ENCODE measurements at regions not wholly inside any gene's neighbourhood (a gene's known extent, or its start where the extent isn't known, plus 50 kb on each side); places are given as distances from the start of the nearest gene placed in this dataset.

- H3K4me2 ChIP-seq (ENCODE audit: low read length): no peak overlapping the region
- no peaks in the 10 kb centered on the region for H4K20me1 ChIP-seq (ENCODE audit: insufficient read depth, low read length)
- H3K27me3 ChIP-seq (ENCODE audit: insufficient read depth, low read length): 0 out of 2 replicates have a peak, but pooled peaks cover 7% of the 10 kb centered on the region
- no peaks in the 10 kb centered on the region for H3K9me3 ChIP-seq (ENCODE audit: low read length)
- no peak overlapping the region for H2AFZ ChIP-seq (ENCODE audit: low read length)
- TF ChIP-seq CTCF (IDR thresholded peaks at IDR 0.05; ENCODE audit: low read length): no peak
- TF ChIP-seq EZH2 (IDR thresholded peaks at IDR 0.05; ENCODE audit: borderline replicate concordance, low read length): no peak
- H3K9me2 ChIP-seq (ENCODE audit: low read depth, low read length): no peaks in the 10 kb centered on the region
- no peaks in the 10 kb centered on the region for H3K4me1 ChIP-seq (ENCODE audit: insufficient read depth, low read length, severe bottlenecking)
- H3K79me2 ChIP-seq (ENCODE audit: insufficient read depth, low read length): no peaks in the 10 kb centered on the region
- H3K9ac ChIP-seq (ENCODE audit: low read length): no peak overlapping the region
- H3F3A ChIP-seq (ENCODE audit: insufficient read depth, low read length): no peaks in the 10 kb centered on the region
- H3K4me3 ChIP-seq (ENCODE audit: low read depth, low read length, poor library complexity, severe bottlenecking): no peak overlapping the region
- H3K27ac ChIP-seq (ENCODE audit: low read depth, low read length, poor library complexity, severe bottlenecking): no peak overlapping the region
- H3K36me3 ChIP-seq (ENCODE audit: insufficient read depth, low read length): no peaks in the 10 kb centered on the region
Observed at GRCh38 chr3:157920822-157921700, 185.2 kb downstream of the SHOX2 start.

GRCh38 chr3:157919319-157919887 is 186.8 kb downstream of the SHOX2 start:
- no peak for TF ChIP-seq EZH2 (IDR thresholded peaks at IDR 0.05; ENCODE audit: borderline replicate concordance, low read length)
- no peak for TF ChIP-seq CTCF (IDR thresholded peaks at IDR 0.05; ENCODE audit: low read length)
- H3K36me3 ChIP-seq (ENCODE audit: insufficient read depth, low read length): no peaks in the 10 kb centered on the region
- no peak overlapping the region for H3K4me2 ChIP-seq (ENCODE audit: low read length)
- no peak overlapping the region for H2AFZ ChIP-seq (ENCODE audit: low read length)
- H3K27ac ChIP-seq (ENCODE audit: low read depth, low read length, poor library complexity, severe bottlenecking): no peak overlapping the region
- H3K9me3 ChIP-seq (ENCODE audit: low read length): no peaks in the 10 kb centered on the region
- no peak overlapping the region for H3K4me3 ChIP-seq (ENCODE audit: low read depth, low read length, poor library complexity, severe bottlenecking)
- H4K20me1 ChIP-seq (ENCODE audit: insufficient read depth, low read length): no peaks in the 10 kb centered on the region
- no peak overlapping the region for H3K9ac ChIP-seq (ENCODE audit: low read length)
- H3K27me3 ChIP-seq (ENCODE audit: insufficient read depth, low read length): 0 out of 2 replicates have a peak, but pooled peaks cover 10% of the 10 kb centered on the region
- H3K4me1 ChIP-seq (ENCODE audit: insufficient read depth, low read length, severe bottlenecking): no peaks in the 10 kb centered on the region
- H3F3A ChIP-seq (ENCODE audit: insufficient read depth, low read length): no peaks in the 10 kb centered on the region
- no peaks in the 10 kb centered on the region for H3K79me2 ChIP-seq (ENCODE audit: insufficient read depth, low read length)
- H3K9me2 ChIP-seq (ENCODE audit: low read depth, low read length): no peaks in the 10 kb centered on the region

GRCh38 chr3:157918402-157918801 is 187.8 kb downstream of the SHOX2 start:
- H3K9me2 ChIP-seq (ENCODE audit: low read depth, low read length): no peaks in the 10 kb centered on the region
- no peaks in the 10 kb centered on the region for H3K79me2 ChIP-seq (ENCODE audit: insufficient read depth, low read length)
- H3K36me3 ChIP-seq (ENCODE audit: insufficient read depth, low read length): no peaks in the 10 kb centered on the region
- H2AFZ ChIP-seq (ENCODE audit: low read length): no peak overlapping the region
- TF ChIP-seq EZH2 (IDR thresholded peaks at IDR 0.05; ENCODE audit: borderline replicate concordance, low read length): no peak
- TF ChIP-seq CTCF (IDR thresholded peaks at IDR 0.05; ENCODE audit: low read length): no peak
- H3F3A ChIP-seq (ENCODE audit: insufficient read depth, low read length): no peaks in the 10 kb centered on the region
- no peak overlapping the region for H3K9ac ChIP-seq (ENCODE audit: low read length)
- H3K27ac ChIP-seq (ENCODE audit: low read depth, low read length, poor library complexity, severe bottlenecking): no peak overlapping the region
- no peaks in the 10 kb centered on the region for H4K20me1 ChIP-seq (ENCODE audit: insufficient read depth, low read length)
- H3K4me1 ChIP-seq (ENCODE audit: insufficient read depth, low read length, severe bottlenecking): no peaks in the 10 kb centered on the region
- no peaks in the 10 kb centered on the region for H3K9me3 ChIP-seq (ENCODE audit: low read length)
- H3K27me3 ChIP-seq (ENCODE audit: insufficient read depth, low read length): 0 out of 2 replicates have a peak, but pooled peaks cover 10% of the 10 kb centered on the region
- H3K4me3 ChIP-seq (ENCODE audit: low read depth, low read length, poor library complexity, severe bottlenecking): no peak overlapping the region
- H3K4me2 ChIP-seq (ENCODE audit: low read length): no peak overlapping the region
